ENCODE measurements at regions not wholly inside any gene's neighbourhood (a gene's known extent, or its start where the extent isn't known, plus 50 kb on each side); places are given as distances from the start of the nearest gene placed in this dataset.

DNA sequence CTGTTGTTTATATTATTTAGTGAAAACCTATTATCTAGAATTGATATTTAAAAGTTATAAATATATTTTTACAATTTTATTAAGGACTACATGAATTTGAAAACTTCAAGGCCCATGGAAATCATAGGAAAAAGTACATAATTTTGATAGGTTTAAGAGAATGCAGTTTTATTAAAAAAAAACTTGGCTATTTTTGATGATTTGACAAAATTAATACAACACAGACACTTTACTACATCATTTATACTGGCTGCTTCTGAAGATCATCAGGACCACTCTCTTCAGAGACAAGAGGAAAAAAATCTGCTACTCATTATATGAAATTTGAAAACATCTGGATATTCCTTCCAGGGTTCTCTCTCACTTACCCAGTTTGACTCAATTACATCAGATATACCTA is 637.7 kb downstream of the BCKDHB start (continued):
- TF ChIP-seq TEAD1 (CRISPR knock-in tag; IDR thresholded peaks at IDR 0.05) (no peak), SMAD3 (CRISPR knock-in tag; IDR thresholded peaks at IDR 0.05; ENCODE audit: borderline replicate concordance) (no peak), SP1 (CRISPR knock-in tag; conservative IDR thresholded peaks at IDR 0.05) (no peak), EMX1 (CRISPR knock-in tag; IDR thresholded peaks at IDR 0.05) (no peak), HMGA2 (CRISPR knock-in tag; IDR thresholded peaks at IDR 0.05) (no peak), NFATC4 (CRISPR knock-in tag; IDR thresholded peaks at IDR 0.05) (no peak), RORB (CRISPR knock-in tag; IDR thresholded peaks at IDR 0.05) (no peak), STAT6 (CRISPR knock-in tag; conservative IDR thresholded peaks at IDR 0.05; ENCODE audit: low read depth) (no peak), PREB (CRISPR knock-in tag; IDR thresholded peaks at IDR 0.05; ENCODE audit: borderline replicate concordance) (no peak)

DNA sequence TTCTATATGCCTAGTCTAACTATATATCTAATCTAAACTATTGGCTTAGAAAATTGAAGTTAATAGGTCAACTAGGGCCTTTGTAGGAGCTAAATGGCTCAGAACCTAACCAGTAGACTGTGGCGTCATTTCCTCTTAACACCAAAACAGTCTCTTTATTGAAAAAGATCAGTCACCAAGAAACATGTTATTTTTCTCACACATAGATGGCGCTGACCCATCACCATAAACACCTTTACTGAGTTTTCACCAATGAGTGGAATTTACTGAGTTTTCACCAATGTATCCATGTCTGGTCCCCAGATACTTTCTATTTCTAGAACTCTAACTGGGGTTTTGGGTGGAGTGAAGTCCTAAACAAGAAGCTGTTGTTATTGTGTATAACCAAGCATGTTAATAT is 636.0 kb downstream of the BCKDHB start:
- no peaks in the 10 kb centered on the region for H3K4me1 Mint-ChIP-seq
- TF ChIP-seq MLX (CRISPR knock-in tag; IDR thresholded peaks at IDR 0.05) (no peak), STAT6 (CRISPR knock-in tag; conservative IDR thresholded peaks at IDR 0.05; ENCODE audit: low read depth) (no peak), GTF2I (CRISPR knock-in tag; conservative IDR thresholded peaks at IDR 0.05) (no peak)
- TF ChIP-seq, protein P1, sequence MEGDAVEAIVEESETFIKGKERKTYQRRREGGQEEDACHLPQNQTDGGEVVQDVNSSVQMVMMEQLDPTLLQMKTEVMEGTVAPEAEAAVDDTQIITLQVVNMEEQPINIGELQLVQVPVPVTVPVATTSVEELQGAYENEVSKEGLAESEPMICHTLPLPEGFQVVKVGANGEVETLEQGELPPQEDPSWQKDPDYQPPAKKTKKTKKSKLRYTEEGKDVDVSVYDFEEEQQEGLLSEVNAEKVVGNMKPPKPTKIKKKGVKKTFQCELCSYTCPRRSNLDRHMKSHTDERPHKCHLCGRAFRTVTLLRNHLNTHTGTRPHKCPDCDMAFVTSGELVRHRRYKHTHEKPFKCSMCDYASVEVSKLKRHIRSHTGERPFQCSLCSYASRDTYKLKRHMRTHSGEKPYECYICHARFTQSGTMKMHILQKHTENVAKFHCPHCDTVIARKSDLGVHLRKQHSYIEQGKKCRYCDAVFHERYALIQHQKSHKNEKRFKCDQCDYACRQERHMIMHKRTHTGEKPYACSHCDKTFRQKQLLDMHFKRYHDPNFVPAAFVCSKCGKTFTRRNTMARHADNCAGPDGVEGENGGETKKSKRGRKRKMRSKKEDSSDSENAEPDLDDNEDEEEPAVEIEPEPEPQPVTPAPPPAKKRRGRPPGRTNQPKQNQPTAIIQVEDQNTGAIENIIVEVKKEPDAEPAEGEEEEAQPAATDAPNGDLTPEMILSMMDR (IDR thresholded peaks at IDR 0.05): peak; percentile 23; the same call in 1 of the 2 replicates

GRCh38 chr6:80733641-80734040 is 627.2 kb downstream of the BCKDHB start:
- Mint-ChIP-seq H3K36me3 (no peaks in the 10 kb centered on the region), H3K27me3 (ENCODE audit: low read depth) (no peaks in the 10 kb centered on the region), H3K4me1 (no peaks in the 10 kb centered on the region), H3K9me3 (no peaks in the 10 kb centered on the region), H3K27ac (no peak overlapping the region), H3K4me3 (no peak overlapping the region)
- ATAC-seq (no peak), DNase-seq (ENCODE audit: low spot score) (no peak)
- POLR2A ChIA-PET: no interaction called here
- CTCF ChIA-PET: no interaction called here
- TF ChIP-seq SOX15 (CRISPR knock-in tag; IDR thresholded peaks at IDR 0.05) (no peak), MLX (CRISPR knock-in tag; IDR thresholded peaks at IDR 0.05) (no peak), ZNF425 (CRISPR knock-in tag; conservative IDR thresholded peaks at IDR 0.05) (no peak)
- TF ChIP-seq, protein P2, sequence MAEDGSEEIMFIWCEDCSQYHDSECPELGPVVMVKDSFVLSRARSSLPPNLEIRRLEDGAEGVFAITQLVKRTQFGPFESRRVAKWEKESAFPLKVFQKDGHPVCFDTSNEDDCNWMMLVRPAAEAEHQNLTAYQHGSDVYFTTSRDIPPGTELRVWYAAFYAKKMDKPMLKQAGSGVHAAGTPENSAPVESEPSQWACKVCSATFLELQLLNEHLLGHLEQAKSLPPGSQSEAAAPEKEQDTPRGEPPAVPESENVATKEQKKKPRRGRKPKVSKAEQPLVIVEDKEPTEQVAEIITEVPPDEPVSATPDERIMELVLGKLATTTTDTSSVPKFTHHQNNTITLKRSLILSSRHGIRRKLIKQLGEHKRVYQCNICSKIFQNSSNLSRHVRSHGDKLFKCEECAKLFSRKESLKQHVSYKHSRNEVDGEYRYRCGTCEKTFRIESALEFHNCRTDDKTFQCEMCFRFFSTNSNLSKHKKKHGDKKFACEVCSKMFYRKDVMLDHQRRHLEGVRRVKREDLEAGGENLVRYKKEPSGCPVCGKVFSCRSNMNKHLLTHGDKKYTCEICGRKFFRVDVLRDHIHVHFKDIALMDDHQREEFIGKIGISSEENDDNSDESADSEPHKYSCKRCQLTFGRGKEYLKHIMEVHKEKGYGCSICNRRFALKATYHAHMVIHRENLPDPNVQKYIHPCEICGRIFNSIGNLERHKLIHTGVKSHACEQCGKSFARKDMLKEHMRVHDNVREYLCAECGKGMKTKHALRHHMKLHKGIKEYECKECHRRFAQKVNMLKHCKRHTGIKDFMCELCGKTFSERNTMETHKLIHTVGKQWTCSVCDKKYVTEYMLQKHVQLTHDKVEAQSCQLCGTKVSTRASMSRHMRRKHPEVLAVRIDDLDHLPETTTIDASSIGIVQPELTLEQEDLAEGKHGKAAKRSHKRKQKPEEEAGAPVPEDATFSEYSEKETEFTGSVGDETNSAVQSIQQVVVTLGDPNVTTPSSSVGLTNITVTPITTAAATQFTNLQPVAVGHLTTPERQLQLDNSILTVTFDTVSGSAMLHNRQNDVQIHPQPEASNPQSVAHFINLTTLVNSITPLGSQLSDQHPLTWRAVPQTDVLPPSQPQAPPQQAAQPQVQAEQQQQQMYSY (CRISPR knock-in tag; IDR thresholded peaks at IDR 0.05): no peak

More for the DNA sequence above, 636.0 kb downstream of the BCKDHB start:
- no peak overlapping the region for H3K4me3 Mint-ChIP-seq
- POLR2A ChIA-PET: no interaction called here
- no peak overlapping the region for H3K27ac Mint-ChIP-seq
- no peak for ATAC-seq
- CTCF ChIA-PET: interaction anchor here (1.7 kb wide), 1 partner anchor 528 kb away, joined by 5 read pairs; no protein-coding TSS in a partner anchor
- peaks cover 11% of the 10 kb centered on the region for H3K36me3 Mint-ChIP-seq
- DNase-seq (ENCODE audit: low spot score): no peak
- H3K27me3 Mint-ChIP-seq (ENCODE audit: low read depth): no peaks in the 10 kb centered on the region
- peaks cover 17% of the 10 kb centered on the region for H3K9me3 Mint-ChIP-seq

Data from WTC11 (cell line).